ENCODE measurements at regions not wholly inside any gene's neighbourhood (a gene's known extent, or its start where the extent isn't known, plus 50 kb on each side); places are given as distances from the start of the nearest gene placed in this dataset.

DNA sequence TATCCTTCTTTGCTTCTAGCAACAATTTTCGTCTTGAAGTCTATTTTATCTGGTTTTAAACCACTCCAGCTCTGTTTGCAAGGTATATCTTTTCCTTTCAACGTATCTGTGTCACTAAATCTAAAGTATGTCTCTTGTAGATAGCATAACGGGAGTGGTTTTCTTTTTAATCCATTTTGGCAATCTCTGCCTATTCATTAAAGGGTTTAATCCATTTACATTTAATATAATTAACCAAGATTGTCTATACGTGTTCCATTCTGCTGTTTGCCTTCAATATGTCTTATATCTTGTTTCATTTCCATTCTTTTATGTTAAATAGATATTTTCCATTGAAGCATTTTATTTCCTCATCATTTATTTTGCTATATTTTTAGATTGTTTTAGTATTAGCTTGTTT, 587.9 kb downstream of the C6orf118 start:
- TF ChIP-seq, protein P1, sequence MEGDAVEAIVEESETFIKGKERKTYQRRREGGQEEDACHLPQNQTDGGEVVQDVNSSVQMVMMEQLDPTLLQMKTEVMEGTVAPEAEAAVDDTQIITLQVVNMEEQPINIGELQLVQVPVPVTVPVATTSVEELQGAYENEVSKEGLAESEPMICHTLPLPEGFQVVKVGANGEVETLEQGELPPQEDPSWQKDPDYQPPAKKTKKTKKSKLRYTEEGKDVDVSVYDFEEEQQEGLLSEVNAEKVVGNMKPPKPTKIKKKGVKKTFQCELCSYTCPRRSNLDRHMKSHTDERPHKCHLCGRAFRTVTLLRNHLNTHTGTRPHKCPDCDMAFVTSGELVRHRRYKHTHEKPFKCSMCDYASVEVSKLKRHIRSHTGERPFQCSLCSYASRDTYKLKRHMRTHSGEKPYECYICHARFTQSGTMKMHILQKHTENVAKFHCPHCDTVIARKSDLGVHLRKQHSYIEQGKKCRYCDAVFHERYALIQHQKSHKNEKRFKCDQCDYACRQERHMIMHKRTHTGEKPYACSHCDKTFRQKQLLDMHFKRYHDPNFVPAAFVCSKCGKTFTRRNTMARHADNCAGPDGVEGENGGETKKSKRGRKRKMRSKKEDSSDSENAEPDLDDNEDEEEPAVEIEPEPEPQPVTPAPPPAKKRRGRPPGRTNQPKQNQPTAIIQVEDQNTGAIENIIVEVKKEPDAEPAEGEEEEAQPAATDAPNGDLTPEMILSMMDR (IDR thresholded peaks at IDR 0.05; ENCODE audit: low read length), result no peak
- no peak for TF ChIP-seq EZH2phosphoT487 (IDR thresholded peaks at IDR 0.05; ENCODE audit: low read length)

All from MM.1S (cell line).